Muscle of leg (tissue), 3 donors: ENCODE measurements at regions not wholly inside any gene's neighbourhood (a gene's known extent, or its start where the extent isn't known, plus 50 kb on each side); places are given as distances from the start of the nearest gene placed in this dataset.

ENCODE experiments used
- DNase-seq: peaks from one replicate; pipeline ENCODE4 v3.0.0; 2013
- H3K27ac ChIP-seq: one replicate; pipeline ENCODE4 v1.5.1; 2013; ENCODE audit warnings: mild to moderate bottlenecking, low read length, control low read depth
- H3K27me3 ChIP-seq: one replicate; pipeline ENCODE4 v1.6.1; 2013; ENCODE audit warnings: low read length; ENCODE audit not compliant: control insufficient read depth, insufficient read depth
- H3K36me3 ChIP-seq: one replicate; pipeline ENCODE4 v1.6.1; 2013; ENCODE audit warnings: low read length; ENCODE audit not compliant: control insufficient read depth, insufficient read depth
- H3K4me1 ChIP-seq: one replicate; pipeline ENCODE4 v1.6.1; 2013; ENCODE audit warnings: low read length; ENCODE audit not compliant: control insufficient read depth, insufficient read depth
- H3K4me3 ChIP-seq: one replicate; pipeline ENCODE4 v1.5.1; 2013; ENCODE audit warnings: low read length, control low read depth
- H3K9me3 ChIP-seq: replicated peaks from 2 replicates; pipeline ENCODE4 v1.6.1; 2013; ENCODE audit warnings: low read depth, low read length; ENCODE audit not compliant: control insufficient read depth
- WGBS: methylation state at CpG from one replicate; pipeline ENCODE4 v1.1.5; 2013; ENCODE audit warnings: missing lambda C conversion rate; ENCODE audit not compliant: insufficient coverage; 5-methylcytosine and 5-hydroxymethylcytosine counted together

DNA sequence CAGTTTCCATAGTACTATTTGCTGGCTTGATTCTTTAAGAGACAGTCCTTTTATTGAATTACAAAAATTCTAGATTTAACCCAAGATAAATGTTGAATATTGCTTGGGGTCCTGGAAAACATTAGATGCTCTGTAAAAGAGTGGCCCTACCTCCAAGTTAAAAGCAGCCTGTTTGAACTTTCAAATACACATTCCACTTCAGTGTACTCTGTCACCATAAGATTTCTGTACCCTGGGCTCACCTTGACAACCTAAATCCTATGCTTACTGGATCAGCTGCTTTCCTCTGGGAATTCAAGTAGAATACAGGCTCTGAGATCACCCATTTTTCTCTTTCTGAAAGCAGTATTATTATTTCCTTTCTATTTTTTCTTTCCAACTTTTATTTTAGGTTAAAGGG, 107.7 kb upstream of the DCN start:
- no peak overlapping the region for H3K27ac ChIP-seq
- H3K4me3 ChIP-seq, result no peak overlapping the region
- no peaks in the 10 kb centered on the region for H3K4me1 ChIP-seq

DNA sequence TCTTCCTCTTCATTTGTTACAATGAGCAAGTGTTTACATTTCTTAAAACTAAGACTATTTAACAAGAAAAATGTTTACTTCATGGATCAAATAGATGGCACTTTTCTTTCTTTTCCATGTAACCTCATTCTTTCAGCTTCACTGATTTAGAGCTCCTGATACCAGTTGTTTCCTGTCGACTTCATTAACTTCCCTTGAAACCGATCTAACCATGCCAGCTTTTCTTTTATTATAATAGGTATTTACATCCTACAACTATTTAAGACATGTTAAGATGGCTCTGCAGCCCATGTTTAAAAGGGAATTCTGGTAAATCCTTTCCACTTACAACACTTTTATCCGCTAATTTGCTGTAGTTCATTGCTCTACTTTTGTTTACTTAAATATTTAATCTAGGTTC, 107.3 kb upstream of the DCN start:
- no peak overlapping the region for H3K27ac ChIP-seq
- no CpG with 5 or more reads among the region's 3 CpGs for WGBS
- H3K36me3 ChIP-seq, result no peaks in the 10 kb centered on the region
- no peaks in the 10 kb centered on the region for H3K4me1 ChIP-seq
- H3K9me3 ChIP-seq, result peaks cover 2% of the 10 kb centered on the region
- DNase-seq, result no peak
- no peaks in the 10 kb centered on the region for H3K27me3 ChIP-seq
- H3K4me3 ChIP-seq, result no peak overlapping the region

More for the DNA sequence above, 107.7 kb upstream of the DCN start:
- H3K27me3 ChIP-seq, result no peaks in the 10 kb centered on the region
- no peaks in the 10 kb centered on the region for H3K36me3 ChIP-seq
- no peak for DNase-seq
- H3K9me3 ChIP-seq, result peaks cover 2% of the 10 kb centered on the region

DNA sequence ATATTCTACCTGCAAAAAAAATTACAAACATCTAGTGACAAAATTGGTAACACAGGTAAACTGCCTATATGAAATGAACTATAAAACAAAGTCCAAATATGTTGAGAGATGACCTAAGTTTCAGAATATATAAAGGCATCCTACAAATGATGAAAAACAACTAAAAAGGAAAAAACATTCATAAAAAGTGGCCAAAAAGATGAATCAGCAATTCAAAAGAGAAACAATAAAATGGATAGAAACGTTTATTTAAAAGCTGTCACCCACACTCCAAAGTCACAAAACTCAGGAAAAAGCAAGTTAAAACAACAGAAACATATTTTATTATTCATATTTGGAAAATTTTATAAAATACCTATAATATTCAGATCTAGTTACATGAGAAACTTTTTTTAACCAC, 106.5 kb upstream of the DCN start:
- H3K36me3 ChIP-seq, result no peaks in the 10 kb centered on the region
- H3K9me3 ChIP-seq, result no peaks in the 10 kb centered on the region
- WGBS, result no CpG with 5 or more reads among the region's 1 CpG
- H3K4me1 ChIP-seq, result no peaks in the 10 kb centered on the region
- DNase-seq, result no peak
- H3K27ac ChIP-seq, result no peak overlapping the region
- no peaks in the 10 kb centered on the region for H3K27me3 ChIP-seq
- no peak overlapping the region for H3K4me3 ChIP-seq

DNA sequence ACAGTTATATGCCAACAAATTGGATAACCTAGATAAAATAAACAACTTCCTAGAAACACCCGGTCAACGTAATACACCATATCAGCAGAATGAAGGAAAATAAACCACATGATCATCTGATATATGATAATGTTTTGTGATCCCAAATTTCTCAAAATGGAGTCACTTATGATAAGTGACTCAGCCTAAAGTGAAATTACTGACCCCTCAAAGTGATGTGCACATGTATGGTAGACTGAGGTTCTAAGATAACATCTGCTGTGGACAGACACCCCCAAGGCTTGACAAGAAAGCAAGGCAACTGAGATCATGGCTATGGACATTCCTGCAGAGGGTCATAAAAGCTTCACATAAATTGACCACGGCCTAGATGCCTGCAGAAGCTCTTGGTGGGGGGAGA, 105.1 kb upstream of the DCN start:
- Histone ChIP-seq H3K4me1 (no peaks in the 10 kb centered on the region), H3K9me3 (no peaks in the 10 kb centered on the region), H3K27me3 (no peaks in the 10 kb centered on the region), H3K27ac (no peak overlapping the region), H3K36me3 (no peaks in the 10 kb centered on the region), H3K4me3 (no peak overlapping the region)
- no peak for DNase-seq
- WGBS, result no CpG with 5 or more reads among the region's 3 CpGs

DNA sequence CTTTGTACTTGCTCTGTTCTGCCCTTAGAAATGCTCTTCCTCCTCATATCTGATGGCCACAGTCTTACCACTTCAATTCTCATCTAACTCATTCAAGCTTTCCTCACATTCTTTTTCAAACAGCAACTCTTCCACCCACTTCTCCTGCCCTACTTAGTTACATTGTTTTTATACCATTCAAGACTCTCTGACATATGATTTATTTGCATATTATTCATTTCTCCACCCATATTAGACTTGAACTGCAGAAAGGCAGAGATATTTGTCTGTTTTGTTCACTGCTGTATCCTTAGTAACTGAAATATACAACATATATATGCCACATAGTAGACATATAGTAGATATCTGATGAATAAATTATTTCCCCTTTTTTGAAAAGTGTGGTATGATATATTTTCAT, 95.5 kb upstream of the DCN start:
- H3K27ac ChIP-seq, result no peak overlapping the region
- H3K36me3 ChIP-seq, result no peaks in the 10 kb centered on the region
- H3K4me1 ChIP-seq, result no peaks in the 10 kb centered on the region
- H3K4me3 ChIP-seq, result no peak overlapping the region
- no peaks in the 10 kb centered on the region for H3K27me3 ChIP-seq
- no peak for DNase-seq
- H3K9me3 ChIP-seq, result no peaks in the 10 kb centered on the region

DNA sequence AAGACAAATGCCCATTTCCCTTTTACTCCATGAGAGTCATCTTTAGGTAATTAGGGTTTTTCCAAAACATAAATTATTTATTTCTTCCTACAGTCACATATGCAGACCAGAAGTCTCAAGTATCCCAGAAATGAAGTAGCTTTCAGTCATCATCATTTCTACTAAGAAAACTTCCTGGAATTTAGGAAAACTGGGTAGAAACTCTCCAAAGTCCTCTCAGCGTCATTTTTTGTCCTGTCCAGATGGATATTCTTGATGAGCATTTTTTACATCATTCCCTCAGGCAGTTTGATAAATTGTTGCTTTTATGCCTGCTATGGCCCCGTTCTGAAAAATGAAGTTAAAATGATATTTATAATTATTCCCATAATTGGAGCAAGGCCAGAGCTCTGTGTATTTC, 93.9 kb upstream of the DCN start:
- H3K27me3 ChIP-seq, result no peaks in the 10 kb centered on the region
- H3K4me1 ChIP-seq, result peaks cover 3% of the 10 kb centered on the region
- no peaks in the 10 kb centered on the region for H3K9me3 ChIP-seq
- no peaks in the 10 kb centered on the region for H3K36me3 ChIP-seq
- no peak overlapping the region for H3K4me3 ChIP-seq
- no peak overlapping the region for H3K27ac ChIP-seq
- WGBS, result no CpG with 5 or more reads among the region's 2 CpGs
- peak; percentile 56 for DNase-seq

DNA sequence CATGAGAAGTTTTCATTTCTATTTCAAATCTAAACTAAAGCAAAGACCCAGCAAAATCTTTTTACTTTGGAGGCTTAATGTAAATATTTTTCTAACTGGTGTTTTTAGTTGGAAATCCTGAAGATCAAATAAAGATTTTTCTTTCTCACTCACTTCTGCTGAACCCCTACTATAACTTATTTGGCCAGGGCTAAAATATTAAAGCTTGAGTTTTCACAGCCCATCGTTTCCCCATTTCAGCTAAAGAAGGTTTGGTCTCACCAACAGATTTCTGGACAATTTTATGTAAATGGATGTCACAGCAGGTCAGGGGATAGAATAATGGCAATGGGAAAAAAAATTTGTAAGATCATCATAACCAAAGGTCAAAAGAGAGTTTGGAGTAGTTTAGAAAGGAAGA, 92.7 kb upstream of the DCN start:
- no CpG with 5 or more reads among the region's 1 CpG for WGBS
- no peak for DNase-seq
- Histone ChIP-seq H3K4me1 (peaks cover 3% of the 10 kb centered on the region), H3K27me3 (no peaks in the 10 kb centered on the region), H3K36me3 (no peaks in the 10 kb centered on the region), H3K4me3 (no peak overlapping the region), H3K9me3 (no peaks in the 10 kb centered on the region), H3K27ac (peak overlapping the region; percentile 78)

DNA sequence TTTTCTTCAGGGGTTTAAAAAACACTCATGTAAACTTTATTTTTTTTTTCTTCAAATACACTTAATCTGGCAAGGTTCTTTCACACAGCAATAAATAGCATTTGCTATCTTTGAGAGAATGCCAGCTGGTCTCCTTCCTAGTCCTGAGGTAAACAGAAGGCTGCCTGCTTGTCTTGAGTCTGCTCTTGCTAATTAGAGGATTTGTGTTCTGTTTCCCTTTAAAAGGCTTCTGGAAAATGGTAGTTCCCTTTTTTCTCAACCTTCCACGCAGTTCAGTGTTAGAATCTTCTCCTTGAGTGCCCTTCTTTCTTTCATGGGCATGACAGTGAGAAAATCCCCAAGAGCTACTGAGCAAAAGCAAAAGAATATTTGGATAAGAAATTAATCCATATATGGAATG, 92.3 kb upstream of the DCN start:
- Histone ChIP-seq H3K36me3 (no peaks in the 10 kb centered on the region), H3K27me3 (no peaks in the 10 kb centered on the region), H3K9me3 (no peaks in the 10 kb centered on the region), H3K4me3 (no peak overlapping the region), H3K4me1 (peaks cover 3% of the 10 kb centered on the region), H3K27ac (peak overlapping the region; percentile 78)
- peak; percentile 95 for DNase-seq
- no CpG with 5 or more reads among the region's 1 CpG for WGBS

DNA sequence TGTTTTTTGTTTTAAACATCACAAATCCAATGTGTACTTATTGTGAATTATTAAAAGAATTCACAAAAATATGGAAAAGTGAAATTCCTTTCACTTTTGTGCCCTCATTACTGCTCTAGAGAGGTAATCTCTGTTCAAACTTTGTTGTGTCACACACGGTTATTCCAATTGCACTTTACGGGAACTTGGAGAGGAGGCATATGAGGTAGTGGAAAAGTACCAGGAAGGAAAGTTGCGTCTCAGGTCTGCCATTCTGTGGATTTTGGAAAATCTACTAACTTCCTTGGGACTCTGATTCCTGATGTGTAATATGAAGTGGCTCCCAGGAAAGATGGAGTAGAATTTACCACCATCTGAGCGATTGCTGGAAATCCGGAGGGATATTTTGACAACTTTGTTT, 90.9 kb upstream of the DCN start:
- Histone ChIP-seq H3K27ac (peak overlapping the region; percentile 78), H3K36me3 (no peaks in the 10 kb centered on the region), H3K27me3 (no peaks in the 10 kb centered on the region), H3K4me3 (no peak overlapping the region), H3K9me3 (no peaks in the 10 kb centered on the region), H3K4me1 (peaks cover 3% of the 10 kb centered on the region)
- DNase-seq, result peak; percentile 88
- 70% methylated on average over 3 of the region's 5 CpGs for WGBS

DNA sequence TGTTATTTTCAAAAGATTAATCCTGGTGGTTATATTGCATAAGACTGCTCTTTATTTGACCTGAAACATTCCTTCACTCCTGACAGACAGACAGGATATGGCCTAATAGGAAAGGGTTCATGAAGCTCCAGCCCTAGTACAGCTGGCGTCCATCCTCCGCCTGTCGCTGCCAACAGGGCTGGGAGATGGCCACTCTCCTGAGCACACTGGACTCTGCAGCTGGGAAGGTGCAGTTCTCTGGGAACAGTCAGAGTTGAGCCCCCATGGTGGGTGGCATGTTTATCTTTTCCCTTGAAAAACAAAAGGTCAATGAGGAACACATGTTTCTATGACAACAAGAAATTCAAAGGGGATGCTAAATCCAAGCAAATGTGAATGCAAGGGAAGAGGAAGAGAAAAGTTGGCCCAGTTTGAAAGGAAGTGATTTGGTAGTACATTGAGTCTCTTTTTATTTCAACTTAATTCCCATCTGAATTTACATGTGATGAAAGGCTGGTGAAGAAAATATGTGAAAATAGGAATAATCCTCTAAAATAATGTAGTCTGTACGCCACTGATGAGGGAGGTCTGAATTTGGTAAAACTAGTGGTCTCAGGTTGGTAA, 89.9 kb upstream of the DCN start:
- WGBS, result 80% methylated on average over 2 of the region's 4 CpGs
- H3K27ac ChIP-seq, result peak overlapping the region; percentile 44
- H3K36me3 ChIP-seq, result no peaks in the 10 kb centered on the region
- H3K9me3 ChIP-seq, result no peaks in the 10 kb centered on the region
- H3K27me3 ChIP-seq, result no peaks in the 10 kb centered on the region
- H3K4me3 ChIP-seq, result no peak overlapping the region
- peak; percentile 72 for DNase-seq
- H3K4me1 ChIP-seq, result peaks cover 3% of the 10 kb centered on the region

DNA sequence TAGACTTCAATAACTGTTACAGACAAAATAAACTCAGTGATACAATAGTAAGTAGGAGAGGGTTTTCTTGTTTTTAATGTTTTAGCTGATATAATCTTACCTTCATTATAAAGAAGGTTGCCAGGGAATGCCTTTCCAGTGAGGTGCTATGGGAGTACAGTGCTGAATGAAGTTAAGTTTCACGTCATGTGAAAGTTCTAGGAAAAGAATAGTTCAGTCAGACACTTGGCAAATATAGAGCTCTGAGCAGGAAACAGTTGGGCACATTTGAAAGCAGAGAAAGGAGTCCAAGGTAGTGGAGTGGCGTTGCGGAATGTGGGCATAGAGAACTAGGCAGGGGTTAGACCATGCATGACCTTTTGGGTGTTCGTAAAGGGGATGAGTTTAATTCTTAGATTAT, 88.6 kb upstream of the DCN start:
- Histone ChIP-seq H3K36me3 (no peaks in the 10 kb centered on the region), H3K4me1 (peaks cover 3% of the 10 kb centered on the region), H3K9me3 (no peaks in the 10 kb centered on the region), H3K27ac (no peak overlapping the region), H3K4me3 (no peak overlapping the region), H3K27me3 (no peaks in the 10 kb centered on the region)
- DNase-seq, result no peak
- 86% methylated on average over 4 of the region's 4 CpGs for WGBS
